ENCODE measurements at regions not wholly inside any gene's neighbourhood (a gene's known extent, or its start where the extent isn't known, plus 50 kb on each side); places are given as distances from the start of the nearest gene placed in this dataset.

DNA sequence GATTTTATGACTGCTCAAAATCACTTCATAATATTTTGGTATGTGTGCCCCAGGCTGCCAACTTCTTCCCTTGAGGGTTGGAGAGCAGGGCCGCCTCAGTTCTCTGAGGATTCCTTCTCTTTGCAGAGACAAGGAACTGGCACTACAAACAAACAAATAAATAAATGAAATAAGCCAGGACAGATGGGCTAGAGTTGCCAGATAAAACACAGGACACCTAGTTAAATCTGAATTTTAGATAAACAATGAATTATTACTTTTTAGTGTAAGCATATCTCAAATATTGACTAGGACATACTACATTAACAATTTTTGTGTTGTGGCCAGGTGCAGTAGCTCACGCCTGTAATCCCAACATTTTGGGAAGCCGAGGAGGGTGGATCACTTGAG lies 122.5 kb downstream of the FHDC1 start:
- no peak for TF ChIP-seq EZH2phosphoT487 (IDR thresholded peaks at IDR 0.05; ENCODE audit: borderline replicate concordance, low read depth, low read length)
- TF ChIP-seq, protein P1, sequence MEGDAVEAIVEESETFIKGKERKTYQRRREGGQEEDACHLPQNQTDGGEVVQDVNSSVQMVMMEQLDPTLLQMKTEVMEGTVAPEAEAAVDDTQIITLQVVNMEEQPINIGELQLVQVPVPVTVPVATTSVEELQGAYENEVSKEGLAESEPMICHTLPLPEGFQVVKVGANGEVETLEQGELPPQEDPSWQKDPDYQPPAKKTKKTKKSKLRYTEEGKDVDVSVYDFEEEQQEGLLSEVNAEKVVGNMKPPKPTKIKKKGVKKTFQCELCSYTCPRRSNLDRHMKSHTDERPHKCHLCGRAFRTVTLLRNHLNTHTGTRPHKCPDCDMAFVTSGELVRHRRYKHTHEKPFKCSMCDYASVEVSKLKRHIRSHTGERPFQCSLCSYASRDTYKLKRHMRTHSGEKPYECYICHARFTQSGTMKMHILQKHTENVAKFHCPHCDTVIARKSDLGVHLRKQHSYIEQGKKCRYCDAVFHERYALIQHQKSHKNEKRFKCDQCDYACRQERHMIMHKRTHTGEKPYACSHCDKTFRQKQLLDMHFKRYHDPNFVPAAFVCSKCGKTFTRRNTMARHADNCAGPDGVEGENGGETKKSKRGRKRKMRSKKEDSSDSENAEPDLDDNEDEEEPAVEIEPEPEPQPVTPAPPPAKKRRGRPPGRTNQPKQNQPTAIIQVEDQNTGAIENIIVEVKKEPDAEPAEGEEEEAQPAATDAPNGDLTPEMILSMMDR (conservative IDR thresholded peaks at IDR 0.05; ENCODE audit: low read length), result no peak

All from OCI-LY7 (cell line).